ENCODE measurements at regions not wholly inside any gene's neighbourhood (a gene's known extent, or its start where the extent isn't known, plus 50 kb on each side); places are given as distances from the start of the nearest gene placed in this dataset.

DNA sequence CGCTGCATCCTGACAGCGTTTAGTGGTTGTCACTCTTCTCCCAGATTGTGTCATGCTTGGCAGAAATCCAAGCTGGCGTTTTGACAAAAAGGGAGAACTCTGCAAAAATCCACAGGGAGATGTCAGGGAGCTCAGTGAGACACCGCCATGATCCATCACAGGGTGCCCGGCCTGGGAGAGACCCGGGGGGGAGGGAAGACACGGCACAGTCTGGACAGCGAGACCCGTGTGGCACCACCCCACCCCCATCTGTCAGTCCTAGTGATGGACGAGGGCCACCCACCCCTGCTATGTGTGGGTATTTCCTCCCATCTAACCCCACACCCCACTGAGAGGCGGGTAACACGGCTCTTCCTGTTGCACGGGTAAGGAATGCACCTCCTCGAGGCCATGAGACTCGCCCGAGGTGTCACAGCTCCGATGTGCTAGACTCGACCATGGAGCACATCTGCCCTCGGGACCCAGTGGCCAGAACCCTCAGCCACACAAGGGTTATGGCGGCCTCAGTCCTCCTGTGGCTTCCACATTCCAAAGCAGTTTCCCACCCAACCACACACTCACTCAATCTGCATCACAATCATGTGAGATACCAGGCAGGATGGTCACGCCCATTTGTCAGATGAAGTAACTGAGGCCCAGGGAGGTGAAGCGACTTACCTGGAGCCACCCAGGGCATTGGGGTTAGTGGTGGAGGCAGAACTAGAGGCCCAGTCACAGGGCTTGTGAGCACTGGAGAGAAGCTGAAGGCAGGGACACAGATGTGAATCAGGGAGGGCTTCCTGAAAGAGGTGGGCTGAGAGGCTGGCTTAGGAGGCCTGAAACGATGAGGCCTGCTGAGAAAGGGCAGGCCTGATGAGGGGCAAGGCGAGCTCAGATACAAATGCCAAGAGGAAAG is 688.5 kb downstream of the MATN1 start:
- Histone ChIP-seq H3K9me3 (no peaks in the 10 kb centered on the region), H3K27ac (no peak overlapping the region), H3K4me1 (peaks cover 0 to 6% (median 3%) of the 10 kb centered on the region in 4 donors), H3K27me3 (peaks cover 0 to 23% of the 10 kb centered on the region in 2 donors), H3K36me3 (no peaks in the 10 kb centered on the region), H3K4me3 (no peak overlapping the region)
- intact Hi-C loops (cut with DNase I; ENCODE audit: low total_unique reads): no loop called here
- DNase-seq: peak in 1 of 2 donors; percentile 32
- TF ChIP-seq, protein P1, sequence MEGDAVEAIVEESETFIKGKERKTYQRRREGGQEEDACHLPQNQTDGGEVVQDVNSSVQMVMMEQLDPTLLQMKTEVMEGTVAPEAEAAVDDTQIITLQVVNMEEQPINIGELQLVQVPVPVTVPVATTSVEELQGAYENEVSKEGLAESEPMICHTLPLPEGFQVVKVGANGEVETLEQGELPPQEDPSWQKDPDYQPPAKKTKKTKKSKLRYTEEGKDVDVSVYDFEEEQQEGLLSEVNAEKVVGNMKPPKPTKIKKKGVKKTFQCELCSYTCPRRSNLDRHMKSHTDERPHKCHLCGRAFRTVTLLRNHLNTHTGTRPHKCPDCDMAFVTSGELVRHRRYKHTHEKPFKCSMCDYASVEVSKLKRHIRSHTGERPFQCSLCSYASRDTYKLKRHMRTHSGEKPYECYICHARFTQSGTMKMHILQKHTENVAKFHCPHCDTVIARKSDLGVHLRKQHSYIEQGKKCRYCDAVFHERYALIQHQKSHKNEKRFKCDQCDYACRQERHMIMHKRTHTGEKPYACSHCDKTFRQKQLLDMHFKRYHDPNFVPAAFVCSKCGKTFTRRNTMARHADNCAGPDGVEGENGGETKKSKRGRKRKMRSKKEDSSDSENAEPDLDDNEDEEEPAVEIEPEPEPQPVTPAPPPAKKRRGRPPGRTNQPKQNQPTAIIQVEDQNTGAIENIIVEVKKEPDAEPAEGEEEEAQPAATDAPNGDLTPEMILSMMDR (IDR thresholded peaks at IDR 0.05): no peak

- intact Hi-C loops (cut with DNase I; ENCODE audit: low total_unique reads): no loop called here
- no peak overlapping the region for H3K4me3 ChIP-seq
- peaks cover 0 to 25% of the 10 kb centered on the region in 2 donors for H3K27me3 ChIP-seq
- DNase-seq: peak in 1 of 2 donors; percentile 57
- H3K4me1 ChIP-seq: peaks cover 0 to 6% (median 3%) of the 10 kb centered on the region in 4 donors
- no peak overlapping the region for H3K27ac ChIP-seq
- H3K36me3 ChIP-seq: no peaks in the 10 kb centered on the region
- H3K9me3 ChIP-seq: no peaks in the 10 kb centered on the region
- TF ChIP-seq, protein P1 (IDR thresholded peaks at IDR 0.05): no peak
Measured at GRCh38 chr1:30034105-30034626, 689.2 kb downstream of the MATN1 start.

DNA sequence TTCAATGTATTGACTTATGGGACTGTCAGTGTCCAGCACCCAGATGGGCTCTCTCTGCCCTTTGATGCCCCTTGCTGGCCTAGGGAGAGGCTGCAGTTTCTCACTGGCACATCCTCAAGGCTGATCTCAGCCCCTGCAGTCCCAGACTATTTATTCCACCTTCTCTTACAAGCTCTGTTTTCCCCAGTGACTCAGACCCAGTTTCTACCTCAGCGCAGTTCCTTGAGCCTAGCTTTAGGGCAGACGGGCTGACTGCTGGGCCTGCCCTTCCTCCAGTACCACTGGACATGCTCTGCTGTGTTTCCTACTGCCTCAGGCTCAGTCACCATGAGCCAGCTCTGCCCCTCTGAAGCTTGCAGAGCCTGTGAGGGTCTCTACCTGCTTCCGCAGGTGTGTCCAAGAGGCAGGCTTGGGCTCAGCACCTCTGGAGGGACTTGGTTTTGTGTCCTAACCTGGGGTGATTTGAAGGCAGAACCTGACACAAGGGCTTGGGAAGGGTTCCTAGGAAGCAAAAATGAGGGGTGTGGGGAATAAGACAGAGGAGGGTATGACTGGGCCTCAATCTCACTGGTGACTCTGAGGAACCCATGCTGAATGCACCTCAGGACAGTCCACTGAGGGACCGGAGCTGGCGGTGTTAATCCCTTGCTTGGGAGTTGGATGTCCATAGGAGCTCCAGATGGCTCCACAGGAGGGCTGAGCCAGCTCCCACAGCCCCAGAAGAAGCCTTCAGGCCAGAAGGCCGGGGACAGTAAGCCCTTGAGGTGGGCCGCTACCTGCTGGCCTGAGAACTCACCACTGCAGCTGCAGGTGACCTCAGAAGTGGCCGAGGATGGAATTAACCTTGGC is 689.9 kb downstream of the MATN1 start:
- H3K27me3 ChIP-seq: peaks cover 0 to 25% of the 10 kb centered on the region in 2 donors
- intact Hi-C loops (cut with DNase I; ENCODE audit: low total_unique reads): no loop called here
- H3K4me3 ChIP-seq: no peak overlapping the region
- H3K4me1 ChIP-seq: peaks cover 0 to 6% (median 3%) of the 10 kb centered on the region in 4 donors
- H3K36me3 ChIP-seq: no peaks in the 10 kb centered on the region
- DNase-seq: peak in 1 of 2 donors; percentile 32
- H3K9me3 ChIP-seq: no peaks in the 10 kb centered on the region
- TF ChIP-seq, protein P1 (IDR thresholded peaks at IDR 0.05): no peak
- H3K27ac ChIP-seq: no peak overlapping the region

- Histone ChIP-seq H3K27ac (no peak overlapping the region), H3K4me3 (no peak overlapping the region), H3K4me1 (peaks cover 0 to 6% (median 3%) of the 10 kb centered on the region in 4 donors), H3K36me3 (no peaks in the 10 kb centered on the region), H3K27me3 (peaks cover 0 to 25% of the 10 kb centered on the region in 2 donors), H3K9me3 (no peaks in the 10 kb centered on the region)
- TF ChIP-seq, protein P1 (IDR thresholded peaks at IDR 0.05): no peak
- intact Hi-C loops (cut with DNase I; ENCODE audit: low total_unique reads): no loop called here
- no peak for DNase-seq
Measured at GRCh38 chr1:30032302-30032701, 691.1 kb downstream of the MATN1 start.

DNA sequence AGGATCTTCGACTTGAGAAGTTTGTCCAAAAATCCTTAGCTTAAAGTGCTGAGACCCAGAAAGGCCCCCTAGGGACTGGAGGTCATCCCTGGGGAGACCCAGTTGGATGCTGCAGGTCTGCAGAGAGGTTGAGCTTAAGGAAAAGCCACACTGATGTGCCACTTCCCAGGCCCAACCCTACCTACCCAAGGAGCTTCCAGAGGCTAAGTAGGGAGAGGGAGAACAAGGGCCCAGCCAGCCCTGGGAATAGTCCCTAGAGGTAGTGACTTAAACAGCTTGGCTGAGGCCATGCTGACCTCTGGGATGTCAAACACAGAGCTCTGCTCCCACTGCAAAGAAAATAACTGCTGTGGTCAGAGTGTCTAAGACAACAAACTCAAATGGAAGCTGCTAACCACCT is 693.7 kb downstream of the MATN1 start:
- no peak overlapping the region for H3K27ac ChIP-seq
- no peaks in the 10 kb centered on the region for H3K9me3 ChIP-seq
- TF ChIP-seq, protein P1 (IDR thresholded peaks at IDR 0.05): no peak
- peaks cover 0 to 20% of the 10 kb centered on the region in 2 donors for H3K27me3 ChIP-seq
- peaks cover 0 to 4% (median 1%) of the 10 kb centered on the region in 4 donors for H3K4me1 ChIP-seq
- no peak overlapping the region for H3K4me3 ChIP-seq
- H3K36me3 ChIP-seq: no peaks in the 10 kb centered on the region
- DNase-seq: no peak
- intact Hi-C loops (cut with DNase I; ENCODE audit: low total_unique reads): no loop called here

Data from tibial artery (tissue), 4 donors.